K562 (cell line): ENCODE measurements at regions not wholly inside any gene's neighbourhood (a gene's known extent, or its start where the extent isn't known, plus 50 kb on each side); places are given as distances from the start of the nearest gene placed in this dataset.

ENCODE experiments used
- ATAC-seq: fragments of 200-7000 bp; cut with Tn5 transposase; 3 replicates; pipeline ENCODE4 v1.9.1; 2020; ENCODE audit warnings: moderate library complexity
- BruUV-seq: library from RNA; stranded (reverse); fragments of 400-500 nt; replicated peaks from 2 replicates; lab custom pipeline; 2021; lab: Mats Ljungman, UMichigan
- CTCF ChIA-PET: fragments of 300-600 bp; formaldehyde crosslinking; extraction: SDS; loops from one replicate; lab custom pipeline; 2021; ENCODE audit warnings: low intra/inter-chr PET ratio; lab: Yijun Ruan, JAX
- POLR2A ChIA-PET: fragments of 300-600, 350-650 bp; sonication (Branson Sonifier 250); formaldehyde crosslinking; extraction: SDS; loops from one replicate; lab custom pipeline; 2021; ENCODE audit warnings: antibody characterized with exemption, inconsistent platforms; lab: Yijun Ruan, JAX
- DNase-seq, 4 experiments: peaks; one replicate each; pipeline versions ENCODE4 v3.0.0 to v3.0.0-alpha.2; 2011 to 2018; ENCODE audit warnings: low spot score in 3 of 4, mixed read lengths in 3 of 4; ENCODE audit errors: extremely low read depth in 1 of 4
- FAIRE-seq: peaks from 2 replicates; lab custom pipeline; 2011; peaks lifted over from hg19 to GRCh38; lab: Jason Lieb, UNC
- H2AFZ ChIP-seq: 2 replicates; pipeline ENCODE4 v1.6.0; 2011; ENCODE audit warnings: low read depth, low read length, control low read depth, inconsistent platforms
- H3K27ac ChIP-seq: fragments of 200-600 bp; 3 replicates; pipeline ENCODE4 v1.8.0; 2011; ENCODE audit warnings: low read depth, mild to moderate bottlenecking, control low read depth, inconsistent platforms, low read length, moderate library complexity, mixed read lengths; ENCODE audit errors: extremely low read depth
- H3K27me3 ChIP-seq, 2 experiments: fragments of 300-600 bp in 1 of 2; 2 replicates in 1 of 2; 3 replicates in 1 of 2; pipeline versions ENCODE4 v1.6.0 to v1.8.0; 2011; ENCODE audit warnings: inconsistent platforms in 2 of 2, low read length in 2 of 2, mild to moderate bottlenecking in 1 of 2, mixed read lengths in 1 of 2, moderate library complexity in 1 of 2; ENCODE audit not compliant: control insufficient read depth in 2 of 2, insufficient read depth in 2 of 2
- H3K36me3 ChIP-seq: fragments of 300-600 bp; 3 replicates; pipeline ENCODE4 v1.8.0; 2011; ENCODE audit warnings: mild to moderate bottlenecking, low read length, inconsistent platforms; ENCODE audit not compliant: control insufficient read depth, insufficient read depth
- H3K4me1 ChIP-seq, 2 experiments: fragments of 200-600 bp in 1 of 2; replicated peaks in 1 of 2; 2 replicates in 1 of 2; 3 replicates in 1 of 2; pipeline versions ENCODE4 v1.5.1 to v1.8.0; 2011; ENCODE audit warnings: inconsistent platforms in 2 of 2, low read length in 2 of 2, mild to moderate bottlenecking in 1 of 2, mixed read lengths in 1 of 2, moderate library complexity in 1 of 2; ENCODE audit not compliant: control insufficient read depth in 2 of 2, insufficient read depth in 2 of 2
- H3K4me2 ChIP-seq: 2 replicates; pipeline ENCODE4 v1.6.1; 2011; ENCODE audit warnings: low read length, control low read depth, inconsistent platforms, mixed read lengths; ENCODE audit not compliant: insufficient read depth
- H3K4me3 ChIP-seq: fragments of 200-600 bp; sonication (generic), shearing (Covaris generic); 2 replicates; pipeline ENCODE4 v1.5.1; 2016; ENCODE audit warnings: control low read depth, inconsistent platforms
- H3K79me2 ChIP-seq: fragments of 200-600 bp; 3 replicates; pipeline ENCODE4 v1.8.0; 2011; ENCODE audit warnings: low read length, inconsistent platforms; ENCODE audit not compliant: control insufficient read depth, insufficient read depth
- H3K9ac ChIP-seq, 2 experiments: 2 replicates each; pipeline versions ENCODE4 v1.6.0 to v1.6.1; 2011; ENCODE audit warnings: low read depth in 2 of 2, low read length in 2 of 2, control low read depth in 1 of 2, inconsistent platforms in 1 of 2, mild to moderate bottlenecking in 1 of 2, mixed read lengths in 1 of 2; ENCODE audit not compliant: insufficient read depth in 1 of 2
- H3K9me1 ChIP-seq: one replicate; pipeline ENCODE4 v1.6.0; 2011; ENCODE audit warnings: inconsistent platforms, mild to moderate bottlenecking, low read length, moderate library complexity; ENCODE audit not compliant: control insufficient read depth, insufficient read depth
- H3K9me3 ChIP-seq: replicated peaks from 2 replicates; pipeline ENCODE4 v1.5.1; 2011; ENCODE audit warnings: low read depth, low read length, inconsistent platforms; ENCODE audit not compliant: control insufficient read depth, insufficient read depth
- H4K20me1 ChIP-seq: replicated peaks from 2 replicates; pipeline ENCODE4 v1.6.1; 2011; ENCODE audit warnings: low read length, inconsistent platforms, mixed read lengths; ENCODE audit not compliant: control insufficient read depth, insufficient read depth
- ATF7 ChIP-seq: fragments of 450-650 bp; IDR thresholded peaks from 2 replicates; pipeline ENCODE4 v1.7.1; 2014; ENCODE audit warnings: mild to moderate bottlenecking, moderate library complexity
- FOXP4 ChIP-seq: sonication (generic); formaldehyde crosslinking; IDR thresholded peaks from 2 replicates; pipeline ENCODE4 v1.8.0; 2022; ENCODE audit warnings: mild to moderate bottlenecking, missing genetic modification reagents, borderline replicate concordance
- GABPA ChIP-seq: fragments of 200-800 bp; sonication (Bioruptor generic); conservative IDR thresholded peaks from 2 replicates; pipeline ENCODE4 v1.6.1; 2016; ENCODE audit warnings: low read depth, missing genetic modification characterization, missing compliant biosample characterization
- GTF2B ChIP-seq: IDR thresholded peaks from 2 replicates; pipeline ENCODE4 v1.6.1; 2011; ENCODE audit not compliant: insufficient read length; ENCODE audit errors: extremely low read depth
- HCFC1 ChIP-seq: IDR thresholded peaks from 2 replicates; pipeline ENCODE4 v1.6.1; 2012; ENCODE audit warnings: low read depth, low read length, improper control_type of control experiment
- HSF4 ChIP-seq: fragments of 250-450 bp; sonication (Bioruptor Pico); IDR thresholded peaks from 2 replicates; pipeline ENCODE4 v2.1.2; 2022; ENCODE audit warnings: mild to moderate bottlenecking, moderate library complexity, borderline replicate concordance
- MAFG ChIP-seq: fragments of 450-650 bp; conservative IDR thresholded peaks from 2 replicates; pipeline ENCODE4 v1.6.1; 2016; ENCODE audit warnings: missing genetic modification characterization, missing compliant biosample characterization
- MEF2D ChIP-seq: conservative IDR thresholded peaks from 2 replicates; pipeline ENCODE4 v1.6.1; 2016; ENCODE audit warnings: low read depth, missing genetic modification characterization, missing compliant biosample characterization
- NFRKB ChIP-seq: fragments of 450-650 bp; IDR thresholded peaks from 2 replicates; pipeline ENCODE4 v1.6.1; 2016; ENCODE audit warnings: low read depth
- RCOR1 ChIP-seq, 2 experiments: IDR thresholded peaks; 2 replicates each; pipeline ENCODE4 v1.6.1; 2012; ENCODE audit warnings: low read depth in 2 of 2, low read length in 2 of 2, borderline replicate concordance in 1 of 2, improper control_type of control experiment in 1 of 2
- RFX5 ChIP-seq: IDR thresholded peaks from 2 replicates; pipeline ENCODE4 v1.6.1; 2011; ENCODE audit warnings: low read depth, mild to moderate bottlenecking, improper control_type of control experiment, low read length
- SMAD1 ChIP-seq: fragments of 150-350 bp; IDR thresholded peaks from 2 replicates; pipeline ENCODE4 v1.6.1; 2014; ENCODE audit warnings: low read length, low read depth; ENCODE audit not compliant: partially characterized antibody
- SMARCA4 ChIP-seq: fragments of 450-650 bp; IDR thresholded peaks from 2 replicates; pipeline ENCODE4 v1.6.1; 2016
- SRSF9 ChIP-seq: fragments of 200-400 bp; formaldehyde crosslinking; IDR thresholded peaks from 2 replicates; pipeline ENCODE4 v1.6.1; 2017; ENCODE audit warnings: low read depth, low read length, borderline replicate concordance
- TFE3 ChIP-seq: fragments of 450-650 bp; formaldehyde crosslinking; IDR thresholded peaks from 2 replicates; pipeline ENCODE4 v1.4.0; 2020; ENCODE audit warnings: mild to moderate bottlenecking, mixed read lengths
- ZNF444 ChIP-seq: fragments of 250-450 bp; sonication (Bioruptor Pico); IDR thresholded peaks from 2 replicates; pipeline ENCODE4 v1.4.0; 2020; ENCODE audit warnings: mild to moderate bottlenecking, moderate library complexity
- ZNF780A ChIP-seq: fragments of 250-450 bp; sonication (Bioruptor Pico); IDR thresholded peaks from 2 replicates; pipeline ENCODE4 v1.5.0; 2021; ENCODE audit warnings: mild to moderate bottlenecking
- WGBS: fragments of 100-300 bp; shearing (Covaris generic); methylation state at CpG from one replicate; pipeline ENCODE4 v1.1.6; 2016; ENCODE audit warnings: low coverage, mixed read lengths; ENCODE audit not compliant: insufficient coverage; ENCODE audit errors: missing lambda C conversion rate; 5-methylcytosine and 5-hydroxymethylcytosine counted together
- in situ Hi-C: fragments of 300-500 bp; cut with MboI; formaldehyde crosslinking; loops from 4 replicates; pipeline ENCODE4 v1.15.0; 2018; ENCODE audit warnings: inconsistent platforms, mixed read lengths
- intact Hi-C: fragments of 100-400 bp; cut with micrococcal nuclease; formaldehyde crosslinking; loops from 2 replicates; pipeline ENCODE4 v1.14.2; 2022

- no peak for TF ChIP-seq RCOR1 (IDR thresholded peaks at IDR 0.05; ENCODE audit: borderline replicate concordance in 1 of 2, low read depth in 2 of 2, low read length in 2 of 2)
- no peak for TF ChIP-seq ZNF780A (CRISPR knock-in tag)
- TF ChIP-seq HSF4 (CRISPR knock-in tag), result no peak
- no peak for TF ChIP-seq MEF2D
- TF ChIP-seq FOXP4 (CRISPR knock-in tag), result no peak
- no peak for TF ChIP-seq MAFG
- TF ChIP-seq ATF7, result no peak
- TF ChIP-seq SMARCA4, result no peak
- no peak for TF ChIP-seq ZNF444
- no peak for TF ChIP-seq NFRKB
Observed at GRCh38 chr20:57868310-57868709, 158.5 kb upstream of the PMEPA1 start (continued).

GRCh38 chr20:57867807-57868206, 158.0 kb upstream of the PMEPA1 start:
- peaks cover 3 to 33% of the 10 kb centered on the region in 2 experiments; a peak in 2 of 5 replicates for H3K27me3 ChIP-seq
- CTCF ChIA-PET, result no interaction called here
- ATAC-seq (no peak), DNase-seq (no peak), FAIRE-seq (no peak)
- WGBS, result 0% methylated on average over 2 of the region's 2 CpGs
- no peaks in the 10 kb centered on the region for H4K20me1 ChIP-seq
- no peak overlapping the region for H3K4me3 ChIP-seq
- intact Hi-C loops, result no loop called here
- TF ChIP-seq SMAD1 (no peak), GABPA (tag) (no peak), HCFC1 (no peak), SRSF9 (no peak), RFX5 (no peak), TFE3 (CRISPR knock-in tag) (no peak), GTF2B (no peak)
- H3K79me2 ChIP-seq, result no peaks in the 10 kb centered on the region
- H3K36me3 ChIP-seq, result no peaks in the 10 kb centered on the region
- in situ Hi-C loops, result no loop called here
- H3K9me3 ChIP-seq, result no peaks in the 10 kb centered on the region
- POLR2A ChIA-PET, result no interaction called here
- no peaks in the 10 kb centered on the region for H3K4me1 ChIP-seq
- no peak overlapping the region for H3K27ac ChIP-seq
- no peak overlapping the region for H3K9ac ChIP-seq
- BruUV-seq, result no TSS peak
- H3K4me2 ChIP-seq, result no peak overlapping the region
- H2AFZ ChIP-seq, result no peak overlapping the region
- H3K9me1 ChIP-seq, result no peaks in the 10 kb centered on the region
